Inferior parietal cortex (tissue), 1 donor: ENCODE measurements at regions not wholly inside any gene's neighbourhood (a gene's known extent, or its start where the extent isn't known, plus 50 kb on each side); places are given as distances from the start of the nearest gene placed in this dataset.

Source experiments
- DNase-seq: peaks from one replicate; pipeline ENCODE4 v3.0.0-alpha.2; 2016; ENCODE audit errors: extremely low spot score

- DNase-seq: no peak
These were observed 396.8 kb upstream of the PRMT6 start for GRCh38 chr1:106659490-106660244.

- DNase-seq: no peak
These were observed 380.9 kb upstream of the PRMT6 start for GRCh38 chr1:106675558-106675957.

- no peak for DNase-seq
These were observed 380.5 kb upstream of the PRMT6 start for GRCh38 chr1:106676021-106676420.

GRCh38 chr1:106677181-106677580 is 379.3 kb upstream of the PRMT6 start:
- DNase-seq: no peak

- DNase-seq: no peak
These were observed 378.8 kb upstream of the PRMT6 start for GRCh38 chr1:106677721-106678120.

- no peak for DNase-seq
These were observed 378.0 kb upstream of the PRMT6 start for GRCh38 chr1:106678279-106679050.

- DNase-seq: no peak
These were observed 376.3 kb upstream of the PRMT6 start for GRCh38 chr1:106680216-106680615.

- DNase-seq: no peak
These were observed 375.6 kb upstream of the PRMT6 start for GRCh38 chr1:106680776-106681344.

GRCh38 chr1:106681939-106682522 is 374.4 kb upstream of the PRMT6 start:
- no peak for DNase-seq

GRCh38 chr1:106688446-106688845 is 368.0 kb upstream of the PRMT6 start:
- no peak for DNase-seq

GRCh38 chr1:106698660-106699059 is 357.8 kb upstream of the PRMT6 start:
- DNase-seq: no peak

GRCh38 chr1:106699433-106699832 is 357.0 kb upstream of the PRMT6 start:
- no peak for DNase-seq

- no peak for DNase-seq
These were observed 356.3 kb upstream of the PRMT6 start for GRCh38 chr1:106700211-106700610.

- no peak for DNase-seq
These were observed 350.5 kb upstream of the PRMT6 start for GRCh38 chr1:106705971-106706370.

GRCh38 chr1:106717591-106717990 is 338.9 kb upstream of the PRMT6 start:
- no peak for DNase-seq

- DNase-seq: no peak
These were observed 334.7 kb upstream of the PRMT6 start for GRCh38 chr1:106721790-106722189.

- no peak for DNase-seq
These were observed 334.0 kb upstream of the PRMT6 start for GRCh38 chr1:106722466-106722865.

GRCh38 chr1:106727171-106727570 is 329.3 kb upstream of the PRMT6 start:
- DNase-seq: no peak

- no peak for DNase-seq
These were observed 309.9 kb upstream of the PRMT6 start for GRCh38 chr1:106746448-106747085.

GRCh38 chr1:106747232-106747631 is 309.2 kb upstream of the PRMT6 start:
- peak; percentile 20 for DNase-seq

- no peak for DNase-seq
These were observed 308.7 kb upstream of the PRMT6 start for GRCh38 chr1:106747791-106748190.

- no peak for DNase-seq
These were observed 307.9 kb upstream of the PRMT6 start for GRCh38 chr1:106748606-106749005.
